Body of pancreas (tissue), 4 donors: ENCODE measurements at regions not wholly inside any gene's neighbourhood (a gene's known extent, or its start where the extent isn't known, plus 50 kb on each side); places are given as distances from the start of the nearest gene placed in this dataset.

Source experiments
- CTCF ChIP-seq, 7 experiments: fragments of 450-650 bp in 4 of 7; fragments of 200-600 bp in 3 of 7; sonication (generic) in 3 of 7; IDR thresholded peaks; one replicate each; pipeline ENCODE4 v1.5.1; 2016 to 2019; ENCODE audit warnings: antibody characterized with exemption in 7 of 7
- POLR2A ChIP-seq, 3 donors: fragments of 450-650 bp; IDR thresholded peaks; one replicate each; pipeline ENCODE4 v1.6.1; 2016; ENCODE audit warnings: antibody characterized with exemption in 3 of 3, mild to moderate bottlenecking in 2 of 3

GRCh38 chr11:110873975-110874374 is 161.7 kb upstream of the ARHGAP20 start:
- TF ChIP-seq CTCF (IDR thresholded peaks at IDR 0.05): no peak
- no peak for TF ChIP-seq POLR2A (IDR thresholded peaks at IDR 0.05)
